HG03432 (cell line): ENCODE measurements at regions not wholly inside any gene's neighbourhood (a gene's known extent, or its start where the extent isn't known, plus 50 kb on each side); places are given as distances from the start of the nearest gene placed in this dataset.

Source experiments
- ATAC-seq: cut with Tn5 transposase; IDR thresholded peaks from one replicate; pipeline ENCODE4 v1.9.1; 2021; ENCODE audit warnings: mild to moderate bottlenecking, moderate library complexity; ENCODE audit not compliant: unreplicated experiment

- ATAC-seq = no peak
Observed at GRCh38 chr10:76735866-76736265, 901.7 kb downstream of the KCNMA1 start.

GRCh38 chr10:76733441-76733936 lies 904.1 kb downstream of the KCNMA1 start:
- no peak for ATAC-seq

GRCh38 chr10:76732306-76732705 lies 905.3 kb downstream of the KCNMA1 start:
- ATAC-seq = no peak

- ATAC-seq = no peak
Observed at GRCh38 chr10:76729841-76730487, 907.6 kb downstream of the KCNMA1 start.

- ATAC-seq = no peak
Observed at GRCh38 chr10:76729346-76729745, 908.3 kb downstream of the KCNMA1 start.

- no peak for ATAC-seq
Observed at GRCh38 chr10:76727038-76727437, 910.6 kb downstream of the KCNMA1 start.

- ATAC-seq = no peak
Observed at GRCh38 chr10:76723844-76724243, 913.8 kb downstream of the KCNMA1 start.

- ATAC-seq = no peak
Observed at GRCh38 chr10:76721891-76722505, 915.6 kb downstream of the KCNMA1 start.

- no peak for ATAC-seq
Observed at GRCh38 chr10:76719006-76719405, 918.6 kb downstream of the KCNMA1 start.

- no peak for ATAC-seq
Observed at GRCh38 chr10:76717141-76717540, 920.5 kb downstream of the KCNMA1 start.

GRCh38 chr10:76711222-76711997 lies 926.2 kb downstream of the KCNMA1 start:
- no peak for ATAC-seq

GRCh38 chr10:76700241-76700640 lies 937.4 kb downstream of the KCNMA1 start:
- no peak for ATAC-seq

GRCh38 chr10:76697923-76698322 lies 939.7 kb downstream of the KCNMA1 start:
- no peak for ATAC-seq

GRCh38 chr10:76695069-76695468 lies 942.5 kb downstream of the KCNMA1 start:
- no peak for ATAC-seq

- no peak for ATAC-seq
Observed at GRCh38 chr10:76686201-76686600, 951.4 kb downstream of the KCNMA1 start.

GRCh38 chr10:76684968-76685367 lies 952.6 kb downstream of the KCNMA1 start:
- no peak for ATAC-seq

- ATAC-seq = no peak
Observed at GRCh38 chr10:76681153-76681552, 956.5 kb downstream of the KCNMA1 start.

GRCh38 chr10:76679030-76679429 lies 958.6 kb downstream of the KCNMA1 start:
- ATAC-seq = no peak

GRCh38 chr10:76675951-76676587 lies 961.5 kb downstream of the KCNMA1 start:
- ATAC-seq = no peak

- ATAC-seq = no peak
Observed at GRCh38 chr10:76675561-76675950, 962.1 kb downstream of the KCNMA1 start.
